OCI-LY1 (cell line): ENCODE measurements at regions not wholly inside any gene's neighbourhood (a gene's known extent, or its start where the extent isn't known, plus 50 kb on each side); places are given as distances from the start of the nearest gene placed in this dataset.

Source experiments
- CTCF ChIP-seq: fragments of 200-600 bp; sonication (generic), shearing (Covaris generic); IDR thresholded peaks from 2 replicates; pipeline ENCODE4 v1.5.1; 2017; ENCODE audit warnings: mild to moderate bottlenecking, antibody characterized with exemption, low read length, moderate library complexity, mixed read lengths
- EZH2 ChIP-seq: fragments of 200-600 bp; sonication (generic), shearing (Covaris generic); IDR thresholded peaks from 2 replicates; pipeline ENCODE4 v1.8.0; 2017; ENCODE audit warnings: borderline replicate concordance, mixed run types, mild to moderate bottlenecking, antibody characterized with exemption, low read length, moderate library complexity, mixed read lengths

- TF ChIP-seq CTCF (no peak), EZH2 (no peak)
Observed at GRCh38 chr4:187714957-187715356, 280.6 kb upstream of the ZFP42 start.
